ENCODE measurements at regions not wholly inside any gene's neighbourhood (a gene's known extent, or its start where the extent isn't known, plus 50 kb on each side); places are given as distances from the start of the nearest gene placed in this dataset.
"Not testable (repeated sequence)": the region's sequence is repeated elsewhere in the genome, so short reads cannot be mapped to it uniquely, and the experiment has no call there.

DNA sequence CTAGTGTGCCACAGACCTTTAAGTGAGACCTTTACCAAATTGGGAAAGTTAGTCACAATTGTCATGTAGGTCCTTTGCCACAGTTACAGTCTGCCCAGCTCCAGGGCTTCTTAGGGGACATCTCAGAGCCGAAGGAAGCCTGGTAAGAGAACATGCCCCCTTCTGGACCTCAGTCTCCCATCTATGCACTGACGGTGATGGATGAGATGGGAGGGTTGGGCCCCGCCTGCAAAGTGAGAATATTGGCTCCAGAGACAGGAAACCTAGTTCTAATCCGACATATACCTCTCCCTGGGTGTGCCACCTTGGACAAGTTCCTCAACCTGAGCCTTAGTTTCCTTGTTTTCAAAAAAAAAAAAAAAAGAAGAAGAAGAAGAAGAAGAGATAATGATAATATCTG is 85.1 kb upstream of the NAV2 start:
- DNase-seq (ENCODE audit: low read depth, low spot score) = no peak

DNA sequence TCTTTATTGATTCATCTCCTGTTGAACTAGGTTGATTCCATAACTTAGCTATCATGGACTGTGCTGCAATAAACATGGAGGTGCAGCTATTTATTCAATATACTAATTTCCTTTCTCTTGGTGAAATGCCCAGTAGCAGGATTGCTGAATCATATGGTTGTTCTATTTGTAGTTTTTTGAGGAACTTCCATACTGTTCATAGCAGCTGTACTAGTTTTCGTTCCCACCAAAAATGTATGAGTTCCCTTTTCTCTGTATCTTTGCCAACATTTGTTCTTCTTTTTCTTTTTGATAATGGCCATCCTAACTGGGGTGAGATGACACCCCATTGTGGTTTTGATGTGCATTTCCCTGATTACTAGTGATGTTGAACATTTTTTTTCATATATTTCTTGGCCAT is 87.2 kb upstream of the NAV2 start:
- no peak for DNase-seq (ENCODE audit: low read depth, low spot score)

- DNase-seq (ENCODE audit: low read depth, low spot score) = no peak
Observed at GRCh38 chr11:19617696-19618523, 94.7 kb upstream of the NAV2 start.

DNA sequence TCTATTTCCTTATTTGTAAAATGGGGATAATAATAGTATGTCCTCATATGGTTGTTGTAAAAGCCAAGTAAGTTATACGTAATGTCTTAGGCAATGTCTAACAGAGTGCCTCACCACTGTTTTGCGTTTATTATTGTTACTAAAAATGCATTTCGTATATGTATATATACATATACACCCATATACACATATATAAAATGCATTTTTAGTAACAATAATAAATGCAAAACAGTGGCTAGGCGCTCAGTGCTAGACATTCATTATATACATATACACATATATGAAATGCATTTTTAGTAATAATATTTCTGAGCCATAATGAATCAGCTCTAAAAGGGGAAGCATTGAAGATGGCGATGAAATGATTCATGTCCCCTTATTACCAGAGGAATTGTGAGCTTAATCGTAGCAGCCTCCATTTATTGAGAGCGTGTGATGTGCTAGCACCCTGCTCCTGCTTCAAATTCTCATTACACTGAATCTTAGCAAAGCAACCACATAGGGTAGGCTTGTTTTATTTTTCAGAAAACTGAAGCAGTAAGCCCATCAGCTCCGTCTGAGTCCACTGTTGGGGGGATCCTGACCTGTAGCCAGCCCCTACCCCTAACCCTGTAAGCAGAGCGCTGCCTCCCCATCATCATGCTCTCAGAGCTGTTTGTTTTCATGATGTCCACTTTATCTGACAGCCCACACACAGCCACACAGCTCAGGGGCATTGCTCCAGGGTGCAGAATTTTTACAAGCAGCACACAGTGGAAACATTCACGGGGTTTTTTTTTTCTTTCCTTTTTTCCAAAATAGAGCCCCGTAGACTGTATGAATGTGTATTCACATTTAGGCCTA is 97.1 kb upstream of the NAV2 start:
- no peak for DNase-seq (ENCODE audit: low read depth, low spot score)

DNA sequence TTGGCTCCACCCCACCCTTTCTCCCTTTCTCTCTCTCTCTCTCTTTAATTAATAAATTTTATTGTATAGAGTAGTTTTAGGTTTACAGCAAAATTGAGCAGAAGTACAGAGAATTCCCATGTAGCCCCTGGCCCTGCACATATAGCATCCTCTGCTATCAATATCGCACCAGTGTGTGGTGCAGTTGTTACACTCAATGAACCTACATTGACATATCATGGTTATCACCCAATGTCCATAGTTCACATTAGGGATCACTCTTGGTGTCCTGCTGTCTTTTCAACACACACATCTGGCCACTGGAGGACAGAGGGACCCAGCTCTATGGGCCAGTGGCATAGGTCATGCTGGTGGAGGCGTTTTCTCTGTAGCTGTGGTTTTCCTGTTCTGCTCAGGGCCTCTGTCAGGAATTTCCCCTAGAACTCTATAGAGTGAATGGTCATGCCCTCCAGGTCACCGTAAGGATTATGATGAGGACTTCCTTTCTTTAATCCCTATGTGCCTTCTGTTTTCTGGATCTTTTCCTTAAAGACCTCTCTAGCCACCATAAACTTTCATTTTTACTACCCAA is 98.2 kb upstream of the NAV2 start:
- DNase-seq (ENCODE audit: low read depth, low spot score) = no peak

DNA sequence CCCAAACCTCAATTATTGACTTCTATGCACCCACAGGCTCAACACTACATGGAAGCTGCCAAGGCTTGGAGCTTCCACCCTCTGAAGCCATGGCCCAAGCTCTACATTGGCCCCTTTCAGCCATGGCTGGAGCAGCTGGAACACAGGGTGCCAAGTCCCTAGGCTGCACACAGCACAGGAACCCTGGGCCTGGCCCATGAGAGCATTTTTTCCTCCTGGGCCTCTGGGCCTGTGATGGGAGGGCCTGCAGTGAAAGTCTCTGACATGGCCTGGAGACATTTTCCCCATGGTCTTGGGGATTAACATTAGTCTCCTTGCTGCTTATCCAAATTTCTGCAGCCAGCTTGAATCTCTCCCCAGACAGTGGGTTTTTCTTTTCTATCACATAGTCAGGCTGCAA is 100.6 kb upstream of the NAV2 start:
- not testable (repeated sequence) for DNase-seq (ENCODE audit: low read depth, low spot score)

DNA sequence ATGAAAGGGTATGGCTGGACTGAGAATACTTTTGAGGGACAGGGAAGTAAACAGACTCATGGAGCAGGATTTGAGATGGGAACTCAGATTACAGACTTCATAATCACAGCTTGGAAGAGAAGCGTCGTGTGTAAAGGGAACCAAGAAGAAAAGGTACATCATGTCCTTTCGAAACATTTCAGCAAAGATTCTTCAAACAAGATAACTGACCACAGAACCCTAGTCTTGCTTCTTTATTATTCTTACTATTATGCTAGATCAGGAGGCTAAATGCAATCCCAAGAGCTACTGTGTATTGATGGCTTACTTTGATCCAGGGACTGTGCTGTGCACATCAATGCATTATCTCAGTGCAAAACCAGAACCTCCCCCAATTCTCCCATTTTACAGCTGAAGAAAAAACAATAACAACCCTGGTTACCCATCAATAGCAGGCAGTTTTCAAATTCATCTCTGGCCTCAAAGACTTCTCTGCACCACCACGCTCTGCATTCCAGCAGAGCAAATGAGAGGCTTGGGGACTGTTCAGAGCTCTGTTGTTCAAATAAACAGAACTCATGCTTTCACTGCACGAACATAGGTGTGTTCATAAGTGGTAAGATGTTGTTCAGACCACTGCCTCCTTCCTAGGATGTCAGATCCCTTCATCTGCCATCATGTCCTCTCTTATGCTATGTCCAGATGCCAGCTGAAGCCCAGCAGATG is 104.8 kb upstream of the NAV2 start:
- DNase-seq (ENCODE audit: low read depth, low spot score) = no peak

DNA sequence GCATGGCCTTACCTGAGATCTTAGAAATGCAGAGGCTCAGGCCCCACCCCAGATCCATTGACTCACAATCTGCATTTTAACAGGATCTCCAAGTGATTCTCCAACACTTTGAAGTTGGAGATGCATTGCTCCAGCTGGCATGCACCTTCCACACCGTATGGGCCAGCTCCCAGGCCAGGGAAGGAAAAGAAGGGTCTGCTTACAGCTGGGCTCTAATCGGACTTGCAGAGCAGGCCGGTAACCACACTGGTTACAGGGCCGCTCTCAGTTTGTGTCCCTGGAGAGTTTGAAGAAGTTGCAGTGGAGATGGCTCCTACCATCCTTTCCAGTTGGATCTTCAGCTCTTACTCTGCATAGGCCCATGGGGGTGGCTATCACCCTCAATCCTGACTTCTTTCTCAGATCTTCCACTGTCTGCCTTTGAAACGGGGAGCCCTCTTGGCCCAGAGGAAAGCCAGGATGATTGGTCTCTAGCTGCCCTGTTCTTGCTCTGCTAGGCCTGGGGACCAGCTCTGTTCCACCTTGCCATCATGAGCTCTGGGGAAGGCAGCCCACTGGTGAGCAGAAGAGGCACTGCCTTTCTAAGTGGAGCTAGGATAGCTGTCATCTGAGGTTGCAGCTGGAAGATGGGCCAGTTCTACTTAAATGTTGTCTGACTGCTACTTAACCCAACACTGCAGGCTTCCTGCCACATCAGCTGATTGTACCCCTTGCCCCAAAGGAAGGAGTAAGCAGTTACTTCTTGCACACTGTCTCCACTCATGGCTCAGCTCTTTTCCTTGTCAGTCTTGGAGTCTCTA is 105.6 kb upstream of the NAV2 start:
- DNase-seq (ENCODE audit: low read depth, low spot score) = no peak

GRCh38 chr11:19605520-19606371 is 106.9 kb upstream of the NAV2 start:
- no peak for DNase-seq (ENCODE audit: low read depth, low spot score)

DNA sequence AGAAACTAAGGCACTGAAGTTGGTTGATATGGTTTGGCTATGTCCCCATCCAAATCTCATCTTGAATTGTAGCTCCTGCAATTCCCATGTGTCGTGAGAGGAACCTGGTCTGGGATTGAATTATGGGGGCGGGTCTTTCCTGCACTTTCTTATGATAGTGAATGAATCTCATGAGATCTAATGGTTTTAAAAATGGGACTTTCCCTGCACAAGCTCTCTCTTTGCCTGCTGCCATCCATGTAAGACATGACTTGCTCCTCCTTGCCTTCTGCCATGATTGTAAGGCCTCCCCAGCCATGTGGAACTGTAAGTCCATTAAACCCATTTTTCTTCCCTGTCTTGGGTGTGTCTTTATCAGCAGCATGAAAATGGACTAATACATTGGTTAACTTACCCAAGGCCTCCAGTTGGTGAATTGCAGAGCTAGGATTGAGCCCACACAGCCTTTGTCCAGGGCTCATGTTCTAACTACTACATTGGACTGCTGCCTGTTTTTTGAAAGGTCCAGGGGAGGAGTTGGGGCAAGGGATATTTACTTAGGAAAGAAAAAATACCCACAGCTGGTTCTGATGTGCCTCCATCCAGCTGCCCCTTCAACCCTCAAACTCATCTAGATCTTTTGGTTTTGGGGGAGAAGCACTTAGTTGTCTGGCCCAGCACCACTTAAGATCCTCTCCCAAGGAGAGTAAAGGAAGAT is 107.8 kb upstream of the NAV2 start:
- DNase-seq (ENCODE audit: low read depth, low spot score) = no peak

DNA sequence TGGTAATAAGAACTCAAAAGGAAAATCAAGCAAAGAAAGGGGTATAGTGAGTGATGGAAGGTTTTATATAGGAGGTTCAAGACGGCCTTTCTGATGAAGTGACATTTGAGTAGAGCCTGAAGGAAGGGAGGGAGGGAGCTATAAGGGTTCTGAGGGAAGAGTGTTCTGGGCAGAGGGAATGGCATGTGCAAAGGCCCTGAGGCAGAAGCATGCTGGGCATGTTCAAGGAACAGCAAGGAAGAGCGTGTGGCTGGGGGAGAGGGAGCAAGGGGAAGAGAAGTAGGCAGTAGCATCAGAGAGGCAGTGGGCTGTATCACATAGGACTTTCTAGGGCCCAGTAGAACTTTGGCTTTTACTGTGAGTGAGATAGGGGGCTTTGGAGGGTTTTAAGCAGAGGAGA is 108.9 kb upstream of the NAV2 start:
- no peak for DNase-seq (ENCODE audit: low read depth, low spot score)

- no peak for DNase-seq (ENCODE audit: low read depth, low spot score)
Observed at GRCh38 chr11:19602891-19603290, 109.7 kb upstream of the NAV2 start.

DNA sequence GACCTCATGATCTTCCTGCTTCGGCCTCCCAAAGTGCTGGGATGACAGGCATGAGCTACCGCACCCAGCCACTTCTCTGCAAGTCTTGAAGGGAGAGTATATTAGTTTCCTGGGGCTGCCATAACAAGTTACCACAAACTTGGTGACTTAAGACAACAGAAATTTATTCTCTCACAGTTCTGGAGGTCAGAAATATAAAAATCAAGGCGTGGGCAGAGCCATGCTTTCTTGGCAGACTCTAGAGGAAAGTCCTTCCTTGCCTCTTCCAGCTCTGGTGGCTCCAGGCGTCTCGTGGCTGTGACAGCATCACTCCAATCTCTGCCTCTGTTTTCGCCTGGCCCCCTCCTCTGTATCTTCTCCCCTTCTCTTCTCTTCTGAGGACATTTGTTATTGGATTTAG is 110.2 kb upstream of the NAV2 start:
- no peak for DNase-seq (ENCODE audit: low read depth, low spot score)

DNA sequence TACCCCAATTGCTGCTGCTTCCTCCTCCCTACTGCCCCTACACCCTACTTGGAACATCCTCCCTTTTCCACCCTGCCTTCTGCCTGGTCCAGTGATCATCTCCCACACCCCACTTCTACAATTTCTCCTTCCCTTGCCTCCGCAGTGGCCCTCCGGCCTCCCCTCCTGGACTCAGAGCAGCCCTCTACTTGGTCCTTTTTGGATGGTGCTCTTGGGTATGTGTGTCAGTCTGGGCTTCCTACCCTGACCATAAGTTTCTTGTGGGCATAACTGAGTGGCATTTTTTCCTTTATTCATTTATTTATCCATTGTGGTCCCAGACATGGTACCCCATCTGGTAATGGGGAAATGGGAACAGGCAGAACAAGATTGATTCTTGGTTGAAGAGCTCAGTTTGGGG is 111.4 kb upstream of the NAV2 start:
- DNase-seq (ENCODE audit: low read depth, low spot score) = no peak

GRCh38 chr11:19599681-19600080 is 113.0 kb upstream of the NAV2 start:
- no peak for DNase-seq (ENCODE audit: low read depth, low spot score)

GRCh38 chr11:19598876-19599486 is 113.7 kb upstream of the NAV2 start:
- DNase-seq (ENCODE audit: low read depth, low spot score) = no peak

DNA sequence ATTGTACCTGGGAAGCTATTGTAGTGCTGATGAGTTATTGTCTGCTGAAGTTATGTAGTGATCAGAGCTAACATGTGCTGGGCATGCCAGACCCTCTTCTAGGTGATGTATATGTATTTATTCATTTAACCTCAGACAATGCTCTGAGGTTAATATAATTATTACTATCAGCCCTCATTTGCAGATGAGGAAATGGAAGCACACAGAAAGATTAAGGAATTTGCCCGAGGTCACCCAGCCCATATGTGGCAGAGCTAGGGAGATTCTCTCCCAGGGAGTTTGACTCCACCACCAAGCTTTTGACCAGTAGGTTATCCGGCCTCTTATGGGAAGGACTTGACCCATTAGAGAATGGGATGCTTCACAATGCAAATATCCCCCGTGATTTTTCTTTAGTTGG is 114.2 kb upstream of the NAV2 start:
- DNase-seq (ENCODE audit: low read depth, low spot score) = no peak

DNA sequence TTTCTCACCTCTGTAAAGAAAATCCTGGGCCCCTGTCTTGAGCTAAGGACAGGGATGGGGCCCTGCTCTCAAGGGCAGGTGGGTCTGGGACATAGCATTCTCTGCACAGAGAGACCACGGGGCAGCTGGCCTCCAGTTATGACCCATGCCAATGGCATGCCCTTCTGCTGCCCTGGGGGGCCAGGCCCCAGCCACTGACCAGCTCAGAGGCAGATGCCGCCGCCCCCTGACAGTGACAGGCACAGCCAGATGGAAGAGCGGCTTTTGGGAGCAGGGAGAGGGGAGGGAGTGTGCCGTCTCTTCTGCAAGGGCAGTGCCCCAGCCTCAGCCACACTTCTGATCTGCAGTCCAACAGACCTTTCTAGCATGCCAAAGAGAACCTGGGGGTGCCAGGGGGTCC is 114.8 kb upstream of the NAV2 start:
- no peak for DNase-seq (ENCODE audit: low read depth, low spot score)

DNA sequence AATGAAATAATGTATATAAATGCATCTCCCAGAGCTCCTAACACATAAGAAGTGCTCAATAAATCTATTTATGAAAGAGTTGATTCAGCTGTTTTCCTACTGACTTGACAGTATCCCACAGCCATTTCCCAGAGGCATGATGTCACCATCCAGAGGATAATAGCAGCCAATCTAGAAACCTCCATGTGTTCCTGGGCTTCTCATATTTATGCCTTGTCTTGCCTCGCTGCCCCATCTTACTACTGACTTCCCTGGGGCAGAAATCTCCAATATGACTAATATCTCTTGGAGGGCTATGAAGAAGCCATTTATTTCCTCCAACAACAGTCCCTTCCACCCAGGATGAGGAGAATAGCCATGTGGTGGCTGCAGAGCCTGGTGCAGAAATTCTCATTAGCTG is 115.4 kb upstream of the NAV2 start:
- DNase-seq (ENCODE audit: low read depth, low spot score) = no peak
